PFSK-1 (cell line): ENCODE measurements at regions not wholly inside any gene's neighbourhood (a gene's known extent, or its start where the extent isn't known, plus 50 kb on each side); places are given as distances from the start of the nearest gene placed in this dataset.

ENCODE experiments used
- REST ChIP-seq, 2 experiments: IDR thresholded peaks; 2 replicates each; pipeline versions ENCODE4 v1.6.1 to v1.8.0; 2011 to 2012; ENCODE audit warnings: low read depth in 2 of 2, low read length in 2 of 2, control low read depth in 1 of 2, inconsistent platforms in 1 of 2, mild to moderate bottlenecking in 1 of 2, moderate library complexity in 1 of 2; ENCODE audit not compliant: insufficient read depth in 1 of 2
- SIN3A ChIP-seq: IDR thresholded peaks from 2 replicates; pipeline ENCODE4 v1.6.1; 2012; ENCODE audit warnings: mild to moderate bottlenecking, low read length, moderate library complexity, borderline replicate concordance; ENCODE audit not compliant: insufficient read depth
- TAF1 ChIP-seq: IDR thresholded peaks from 2 replicates; pipeline ENCODE4 v1.6.1; 2012; ENCODE audit warnings: low read length, control low read depth, borderline replicate concordance; ENCODE audit not compliant: insufficient read depth

GRCh38 chr2:193841384-193842150, 1646.8 kb upstream of the TMEFF2 start:
- TF ChIP-seq REST (IDR thresholded peaks at IDR 0.05; ENCODE audit: insufficient read depth in 1 of 2, low read depth in 2 of 2, low read length in 2 of 2) (no peak), TAF1 (no peak), SIN3A (no peak)
